ENCODE measurements at regions not wholly inside any gene's neighbourhood (a gene's known extent, or its start where the extent isn't known, plus 50 kb on each side); places are given as distances from the start of the nearest gene placed in this dataset.

DNA sequence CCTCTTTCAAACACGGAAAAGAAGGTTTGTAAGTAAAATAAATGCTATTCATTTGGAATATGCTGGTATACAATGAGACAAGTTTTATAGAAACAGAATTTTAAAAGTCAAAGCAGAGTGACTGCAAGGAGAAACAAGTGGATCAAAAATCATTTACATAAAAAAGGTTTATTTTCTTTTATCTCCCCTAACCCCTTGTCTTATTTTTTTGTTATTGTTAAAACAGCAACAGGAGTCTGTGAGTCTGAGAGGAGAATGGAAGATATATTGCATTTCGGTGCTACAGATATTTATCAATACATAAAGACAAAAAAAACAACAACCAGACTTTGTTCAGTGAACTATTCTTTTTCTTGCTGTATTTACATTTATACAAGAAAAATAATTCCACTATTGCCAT lies 1116.4 kb downstream of the OTOL1 start:
- no peak for TF ChIP-seq POLR2A (IDR thresholded peaks at IDR 0.05)
- TF ChIP-seq, protein P1, sequence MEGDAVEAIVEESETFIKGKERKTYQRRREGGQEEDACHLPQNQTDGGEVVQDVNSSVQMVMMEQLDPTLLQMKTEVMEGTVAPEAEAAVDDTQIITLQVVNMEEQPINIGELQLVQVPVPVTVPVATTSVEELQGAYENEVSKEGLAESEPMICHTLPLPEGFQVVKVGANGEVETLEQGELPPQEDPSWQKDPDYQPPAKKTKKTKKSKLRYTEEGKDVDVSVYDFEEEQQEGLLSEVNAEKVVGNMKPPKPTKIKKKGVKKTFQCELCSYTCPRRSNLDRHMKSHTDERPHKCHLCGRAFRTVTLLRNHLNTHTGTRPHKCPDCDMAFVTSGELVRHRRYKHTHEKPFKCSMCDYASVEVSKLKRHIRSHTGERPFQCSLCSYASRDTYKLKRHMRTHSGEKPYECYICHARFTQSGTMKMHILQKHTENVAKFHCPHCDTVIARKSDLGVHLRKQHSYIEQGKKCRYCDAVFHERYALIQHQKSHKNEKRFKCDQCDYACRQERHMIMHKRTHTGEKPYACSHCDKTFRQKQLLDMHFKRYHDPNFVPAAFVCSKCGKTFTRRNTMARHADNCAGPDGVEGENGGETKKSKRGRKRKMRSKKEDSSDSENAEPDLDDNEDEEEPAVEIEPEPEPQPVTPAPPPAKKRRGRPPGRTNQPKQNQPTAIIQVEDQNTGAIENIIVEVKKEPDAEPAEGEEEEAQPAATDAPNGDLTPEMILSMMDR (IDR thresholded peaks at IDR 0.05), result no peak

Data from body of pancreas (tissue), 4 donors.